ENCODE measurements at regions not wholly inside any gene's neighbourhood (a gene's known extent, or its start where the extent isn't known, plus 50 kb on each side); places are given as distances from the start of the nearest gene placed in this dataset.
A peak's percentile ranks its signal among the peaks of the same experiment; 100 is the strongest.

GRCh38 chr14:51307551-51307950 lies 67.5 kb downstream of the TMX1 start:
- no peak for DNase-seq

- no peak for DNase-seq
These were observed 68.8 kb downstream of the TMX1 start for GRCh38 chr14:51308866-51309265.

- peak; percentile 19 for DNase-seq
These were observed 70.5 kb downstream of the TMX1 start for GRCh38 chr14:51310505-51310944.

GRCh38 chr14:51314321-51315015 lies 74.4 kb downstream of the TMX1 start:
- DNase-seq: no peak

GRCh38 chr14:51317373-51317772 lies 77.3 kb downstream of the TMX1 start:
- no peak for DNase-seq

GRCh38 chr14:51318813-51319597 lies 79.0 kb downstream of the TMX1 start:
- DNase-seq: peak; percentile 87

GRCh38 chr14:51321036-51321435 lies 81.0 kb downstream of the TMX1 start:
- DNase-seq: no peak

- no peak for DNase-seq
These were observed 83.4 kb downstream of the TMX1 start for GRCh38 chr14:51323492-51323891.

GRCh38 chr14:51327376-51327775 lies 87.3 kb downstream of the TMX1 start:
- no peak for DNase-seq

- DNase-seq: peak; percentile 76
These were observed 88.2 kb downstream of the TMX1 start for GRCh38 chr14:51328064-51328771.

GRCh38 chr14:51328772-51329353 lies 88.8 kb downstream of the TMX1 start:
- DNase-seq: no peak

- no peak for DNase-seq
These were observed 91.7 kb downstream of the TMX1 start for GRCh38 chr14:51331486-51332367.

GRCh38 chr14:51333299-51333698 lies 93.3 kb downstream of the TMX1 start:
- DNase-seq: no peak

GRCh38 chr14:51333901-51334521 lies 94.0 kb downstream of the TMX1 start:
- DNase-seq: no peak

GRCh38 chr14:51334566-51334965 lies 94.5 kb downstream of the TMX1 start:
- no peak for DNase-seq

GRCh38 chr14:51335531-51335930 lies 95.5 kb downstream of the TMX1 start:
- DNase-seq: no peak

- DNase-seq: no peak
These were observed 96.1 kb downstream of the TMX1 start for GRCh38 chr14:51335961-51336723.

- no peak for DNase-seq
These were observed 96.7 kb downstream of the TMX1 start for GRCh38 chr14:51336734-51337133.

- DNase-seq: no peak
These were observed 97.5 kb downstream of the TMX1 start for GRCh38 chr14:51337520-51337919.

- no peak for DNase-seq
These were observed 101.3 kb downstream of the TMX1 start for GRCh38 chr14:51341338-51341737.

GRCh38 chr14:51342226-51342625 lies 102.2 kb downstream of the TMX1 start:
- DNase-seq: no peak
